ENCODE measurements at regions not wholly inside any gene's neighbourhood (a gene's known extent, or its start where the extent isn't known, plus 50 kb on each side); places are given as distances from the start of the nearest gene placed in this dataset.
A peak's percentile ranks its signal among the peaks of the same experiment; 100 is the strongest.

DNA sequence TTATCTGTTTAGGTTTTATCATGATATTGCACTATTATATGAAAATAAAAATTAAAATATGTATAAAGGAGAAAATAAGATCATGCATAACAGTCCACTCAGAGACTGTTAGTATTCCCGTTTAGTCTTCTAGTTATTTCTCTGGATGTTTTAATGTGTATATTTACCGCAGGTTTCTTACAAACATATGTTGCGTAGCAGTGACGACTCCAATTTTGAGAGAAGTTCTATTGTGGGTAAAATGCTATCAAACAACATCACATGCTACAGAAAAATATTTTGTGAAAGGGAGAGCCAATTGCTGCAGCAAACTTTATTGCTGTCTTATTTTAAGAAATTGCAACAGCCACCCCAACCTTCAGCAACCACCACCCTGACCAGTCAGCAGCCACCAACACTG, 72.4 kb upstream of the NXT1 start:
- no peak for DNase-seq

DNA sequence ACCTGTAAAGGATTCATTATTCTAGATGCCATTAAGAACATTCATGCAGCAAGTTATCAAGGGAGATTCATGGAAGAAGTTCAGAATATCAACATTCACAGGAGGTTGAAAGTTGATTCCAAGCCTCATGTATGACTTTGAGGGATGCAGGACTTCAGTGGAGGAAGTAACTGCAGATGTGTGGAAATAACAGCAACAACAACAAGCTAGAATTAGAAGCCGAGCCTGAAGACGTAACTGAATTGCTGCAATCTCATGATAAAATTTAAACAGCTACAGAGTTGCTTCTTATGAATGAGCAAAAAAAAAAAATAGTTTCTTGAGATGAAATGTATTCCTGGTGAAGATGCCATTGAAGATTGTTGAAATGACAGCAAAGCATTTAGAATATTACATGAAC, 73.3 kb upstream of the NXT1 start:
- no peak for DNase-seq

DNA sequence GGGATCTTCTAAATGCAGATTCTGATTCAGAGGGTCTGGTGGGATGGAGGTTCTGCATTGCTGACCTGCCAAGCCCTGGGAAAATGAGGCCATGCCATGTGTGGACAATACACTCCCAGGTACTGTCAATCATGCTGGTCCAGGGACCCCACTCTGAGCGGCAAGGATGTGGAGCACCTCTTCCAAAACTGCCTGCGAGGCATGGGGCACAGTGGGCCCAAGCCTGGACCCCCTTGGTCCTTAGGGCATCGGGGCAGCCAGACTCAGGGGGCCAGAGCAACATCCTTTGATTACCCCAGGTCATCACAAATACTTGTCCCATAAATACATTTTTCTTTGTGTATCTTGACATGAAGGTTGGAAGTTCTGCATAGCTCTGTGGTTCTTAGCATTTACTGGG, 76.8 kb upstream of the NXT1 start:
- no peak for DNase-seq

DNA sequence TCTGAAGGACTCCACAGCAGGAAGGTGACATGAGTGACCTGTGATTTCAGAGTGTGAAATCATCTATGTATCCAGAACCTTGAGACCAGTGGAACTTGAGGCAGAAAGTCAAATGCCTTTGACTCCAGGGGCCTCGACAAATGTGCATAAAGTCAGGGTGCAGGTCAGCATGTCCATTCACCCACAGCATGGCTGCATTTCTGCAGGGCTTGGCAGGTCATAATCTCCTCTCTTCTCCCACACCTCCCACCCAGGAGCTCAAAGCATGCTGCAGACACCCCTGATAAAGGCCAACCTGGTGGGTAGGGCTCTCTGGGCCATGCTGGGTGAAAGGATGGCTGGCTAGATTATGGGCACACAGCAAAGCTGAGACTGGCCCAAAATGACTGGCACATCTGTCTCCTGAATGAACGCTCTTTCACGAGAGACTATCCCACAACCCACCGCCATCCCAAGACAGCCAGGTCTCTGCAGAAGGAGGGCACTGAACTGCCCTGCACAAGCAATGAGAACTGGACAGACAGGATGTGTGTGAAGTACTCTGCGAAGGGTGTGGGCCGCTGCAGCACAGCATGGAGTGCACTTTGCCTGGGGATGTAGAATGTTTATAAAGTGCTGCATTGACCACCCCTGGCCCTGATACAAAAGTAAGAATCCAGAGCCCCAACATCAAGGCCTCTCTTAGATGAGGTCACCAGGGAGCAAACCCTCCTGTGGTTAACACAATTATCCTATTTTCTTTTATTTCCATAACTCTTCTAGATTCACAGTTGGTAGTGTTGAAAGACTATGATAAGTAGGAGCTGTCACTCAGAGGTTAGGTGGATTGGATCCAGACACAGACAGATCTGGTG, 78.2 kb upstream of the NXT1 start:
- DNase-seq = no peak

DNA sequence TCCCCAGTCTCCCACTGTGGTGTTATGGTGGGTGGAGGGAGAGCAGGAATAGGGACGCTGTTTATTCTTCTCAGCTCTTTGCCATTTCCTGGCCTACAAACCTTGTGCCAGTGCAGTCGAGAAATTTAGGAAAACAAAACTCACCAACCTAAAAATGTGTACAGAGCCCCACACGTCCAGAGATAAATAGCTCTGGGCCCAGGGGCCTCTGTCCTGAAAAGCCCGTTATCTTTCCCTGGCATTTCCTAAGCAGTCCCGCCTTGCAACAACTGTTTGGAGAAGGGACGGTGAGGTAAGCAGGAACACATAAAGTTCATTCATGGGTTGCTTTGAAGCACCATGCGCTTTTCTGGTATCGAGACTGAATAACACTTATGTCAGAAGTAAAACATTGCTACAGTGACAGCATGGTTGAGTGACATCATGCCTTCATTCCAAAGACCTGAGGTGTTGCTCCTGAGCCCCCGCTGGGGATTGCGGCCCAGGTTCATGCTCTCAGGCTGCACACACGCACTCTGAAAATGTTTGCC, 80.1 kb upstream of the NXT1 start:
- DNase-seq = no peak

DNA sequence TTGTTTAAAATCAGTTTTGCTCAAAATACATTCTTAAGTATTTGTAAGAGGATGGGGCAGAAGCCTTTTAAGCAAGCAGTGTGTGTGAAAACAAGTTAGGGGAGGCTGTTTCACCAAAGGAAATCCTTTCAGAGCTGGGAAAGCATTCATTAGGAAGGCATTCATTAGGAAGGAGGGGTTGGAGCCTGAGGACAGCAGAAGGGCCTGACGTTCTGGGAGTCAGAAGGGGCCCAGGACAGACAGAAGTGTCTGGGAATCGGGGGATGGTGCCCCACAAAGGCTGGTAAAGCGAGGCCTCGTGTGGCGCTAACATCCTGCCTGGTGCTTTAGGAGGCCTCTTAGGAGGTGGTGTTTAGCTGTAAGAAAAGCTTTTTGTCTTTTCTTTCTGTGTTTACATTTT, 80.6 kb upstream of the NXT1 start:
- DNase-seq = no peak

DNA sequence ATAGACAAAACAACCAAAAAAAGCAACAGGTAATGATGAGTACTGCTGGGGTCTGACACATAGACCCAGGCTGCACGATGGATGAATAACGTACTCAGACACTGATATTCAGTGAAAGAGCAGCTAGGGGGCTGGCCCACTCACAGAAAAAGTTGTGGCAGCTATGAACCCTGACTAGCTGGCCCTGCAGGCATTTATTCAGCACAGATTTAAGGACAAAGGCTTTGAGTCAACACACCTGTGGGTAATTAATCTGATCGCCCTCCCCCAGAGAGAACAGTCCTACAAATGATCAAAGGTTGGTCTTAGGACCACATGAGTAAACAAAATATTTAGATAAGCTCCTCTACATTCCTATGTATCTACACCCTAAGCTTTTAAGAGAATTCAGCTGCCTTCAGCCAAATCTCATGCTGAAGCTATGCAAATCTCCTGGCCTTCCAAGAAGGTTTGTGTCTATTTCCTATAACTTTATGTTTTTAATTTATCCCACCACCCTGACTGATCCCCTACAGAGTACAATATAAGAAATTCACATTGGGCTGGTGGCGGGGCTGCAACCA, 81.7 kb upstream of the NXT1 start:
- no peak for DNase-seq

DNA sequence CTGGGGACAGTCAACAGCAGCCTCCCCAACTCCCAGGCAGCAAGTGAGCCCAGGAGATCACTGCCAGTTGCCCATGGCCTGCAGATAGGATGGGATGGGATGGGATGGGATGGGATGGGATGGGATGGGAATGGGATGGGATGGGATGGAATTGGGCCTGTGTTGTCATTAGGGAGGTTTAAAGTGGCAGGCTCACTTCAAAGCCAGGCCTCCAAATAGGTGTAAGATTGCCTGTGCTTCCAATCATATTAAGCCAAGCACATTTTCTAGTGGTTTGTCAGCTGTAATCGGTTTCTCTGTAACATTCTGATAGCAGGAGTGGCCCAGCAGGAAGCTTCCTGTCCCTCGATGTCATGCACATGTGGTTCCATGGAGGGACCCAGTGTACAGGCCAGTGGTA, 82.7 kb upstream of the NXT1 start:
- no peak for DNase-seq

DNA sequence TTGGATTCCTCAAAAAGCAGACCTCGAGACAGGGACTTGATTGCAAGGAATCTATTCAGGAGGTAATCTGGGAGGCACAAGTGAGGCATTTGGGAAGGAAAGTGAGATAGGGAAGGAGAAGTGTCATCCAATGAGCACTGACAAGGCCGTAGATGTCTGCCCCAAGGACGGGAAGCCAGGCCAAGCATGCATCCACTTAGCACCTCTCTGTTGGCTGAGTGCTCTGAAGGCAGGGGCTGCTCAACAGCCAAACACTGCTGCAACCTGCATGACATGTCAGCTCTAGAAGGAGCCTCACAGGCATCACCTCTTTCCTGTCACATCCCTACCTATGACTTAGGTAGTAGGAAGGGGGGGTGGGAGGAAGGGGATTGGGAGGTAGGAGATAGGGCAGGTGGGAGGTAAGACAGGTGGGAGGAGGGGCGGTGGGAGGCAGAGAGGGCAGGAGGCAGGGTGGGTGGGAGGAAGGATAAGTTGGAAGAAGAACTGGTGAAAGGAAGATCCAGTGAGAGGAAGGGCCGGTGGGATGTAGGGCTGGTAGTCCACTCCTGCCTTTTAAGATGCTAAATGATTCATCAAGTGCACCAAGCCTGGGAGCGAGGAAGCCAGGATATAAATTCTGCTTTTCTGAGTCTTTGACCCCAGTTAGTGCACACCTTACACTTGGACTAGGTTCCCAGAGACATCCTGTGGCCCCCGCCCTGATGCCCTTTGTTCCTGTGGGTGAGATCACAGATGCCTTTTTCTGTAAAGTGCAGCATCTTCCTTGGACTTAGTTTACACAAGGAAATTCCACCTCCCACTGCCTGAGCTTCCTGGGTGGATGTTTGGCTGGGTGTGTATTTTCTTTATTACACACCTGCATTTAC, 83.8 kb upstream of the NXT1 start:
- DNase-seq = no peak

DNA sequence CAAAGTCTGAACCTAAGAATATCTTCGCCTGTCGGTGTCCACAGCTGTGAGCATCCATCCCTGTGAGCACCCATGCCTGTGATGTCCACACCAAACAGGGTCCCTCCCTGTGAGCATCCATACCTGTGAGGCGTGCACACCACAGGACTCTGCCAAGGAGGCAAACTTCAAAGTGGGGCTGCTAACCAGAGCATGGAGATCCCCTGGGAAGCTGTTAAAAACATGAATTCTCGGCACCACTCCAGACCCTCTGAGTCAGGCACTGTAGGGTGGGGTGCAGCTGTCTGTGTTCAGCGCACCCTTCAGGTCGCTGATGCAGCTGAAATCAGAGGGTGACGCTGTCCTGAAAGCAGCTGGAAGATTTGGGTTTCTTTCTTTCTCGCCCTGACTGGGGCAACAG, 85.4 kb upstream of the NXT1 start:
- no peak for DNase-seq

DNA sequence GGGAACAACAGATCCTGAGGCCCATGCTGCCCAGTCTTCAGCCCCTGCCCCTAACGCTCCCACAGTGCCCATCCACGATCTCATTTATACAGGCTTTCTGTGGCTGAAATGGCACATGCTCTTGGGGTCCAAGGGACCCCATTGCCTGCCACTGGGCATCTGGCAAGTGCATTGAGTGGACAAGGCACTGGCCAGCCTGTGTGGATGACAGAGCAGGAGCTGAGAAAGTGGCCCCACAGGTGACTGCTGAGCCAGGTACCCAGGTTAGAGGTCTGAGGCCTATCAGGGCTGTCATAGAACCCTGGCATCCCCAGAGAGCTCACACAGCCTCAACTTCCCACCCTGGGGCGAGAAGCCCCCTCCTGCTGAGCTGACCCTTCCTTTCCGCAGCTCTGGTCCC, 86.0 kb upstream of the NXT1 start:
- no peak for DNase-seq

DNA sequence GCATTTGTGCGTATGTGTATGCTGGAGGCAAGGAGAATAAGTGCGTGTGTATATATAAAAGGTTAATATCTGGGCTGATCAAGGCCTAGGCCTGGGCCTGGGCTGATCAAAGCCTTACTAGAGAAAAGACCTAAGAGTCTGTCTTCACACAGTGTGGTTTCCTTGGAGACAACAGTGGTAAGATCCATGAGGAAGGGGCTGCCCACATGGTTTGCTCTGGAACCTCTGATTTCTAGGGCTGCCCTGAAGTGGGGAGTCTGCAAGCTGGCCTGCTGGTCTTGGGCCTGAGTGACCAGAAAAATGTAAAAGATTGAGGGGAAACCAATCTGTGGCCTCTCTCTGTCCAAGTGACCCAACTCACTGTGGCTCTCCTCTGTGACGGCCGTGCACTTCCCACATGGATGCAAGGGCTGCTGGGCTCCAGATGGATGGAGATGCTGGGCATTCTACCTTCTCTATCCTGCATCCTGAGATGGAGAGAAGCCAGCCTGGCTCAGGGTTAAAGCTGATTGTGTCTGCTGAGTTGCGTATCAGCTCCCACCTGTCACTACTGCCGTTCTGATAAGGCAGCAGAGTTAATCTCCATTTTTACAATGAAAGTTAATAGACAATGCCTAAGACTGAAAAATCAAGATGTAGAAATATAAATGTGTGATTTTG, 90.3 kb upstream of the NXT1 start:
- DNase-seq = peak in 1 of 14 donors; percentile 88

DNA sequence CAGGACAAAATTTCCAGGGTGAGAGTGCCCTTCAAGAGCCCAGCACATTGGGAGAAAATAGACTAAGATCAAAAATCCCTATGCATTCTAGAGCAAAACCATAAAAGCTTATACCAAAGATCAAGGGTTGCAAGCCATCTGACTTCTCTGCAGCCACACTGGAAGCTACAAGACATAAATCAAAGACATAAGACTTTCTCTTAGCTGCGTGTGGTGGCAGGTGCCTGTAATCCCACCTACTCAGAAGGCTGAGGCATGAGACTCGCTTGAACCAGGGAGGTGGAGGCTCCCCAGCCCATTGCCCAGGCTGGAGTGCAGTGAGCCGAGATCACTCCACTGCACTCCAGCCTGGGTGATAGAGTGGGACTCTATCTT, 91.9 kb upstream of the NXT1 start:
- no peak for DNase-seq

DNA sequence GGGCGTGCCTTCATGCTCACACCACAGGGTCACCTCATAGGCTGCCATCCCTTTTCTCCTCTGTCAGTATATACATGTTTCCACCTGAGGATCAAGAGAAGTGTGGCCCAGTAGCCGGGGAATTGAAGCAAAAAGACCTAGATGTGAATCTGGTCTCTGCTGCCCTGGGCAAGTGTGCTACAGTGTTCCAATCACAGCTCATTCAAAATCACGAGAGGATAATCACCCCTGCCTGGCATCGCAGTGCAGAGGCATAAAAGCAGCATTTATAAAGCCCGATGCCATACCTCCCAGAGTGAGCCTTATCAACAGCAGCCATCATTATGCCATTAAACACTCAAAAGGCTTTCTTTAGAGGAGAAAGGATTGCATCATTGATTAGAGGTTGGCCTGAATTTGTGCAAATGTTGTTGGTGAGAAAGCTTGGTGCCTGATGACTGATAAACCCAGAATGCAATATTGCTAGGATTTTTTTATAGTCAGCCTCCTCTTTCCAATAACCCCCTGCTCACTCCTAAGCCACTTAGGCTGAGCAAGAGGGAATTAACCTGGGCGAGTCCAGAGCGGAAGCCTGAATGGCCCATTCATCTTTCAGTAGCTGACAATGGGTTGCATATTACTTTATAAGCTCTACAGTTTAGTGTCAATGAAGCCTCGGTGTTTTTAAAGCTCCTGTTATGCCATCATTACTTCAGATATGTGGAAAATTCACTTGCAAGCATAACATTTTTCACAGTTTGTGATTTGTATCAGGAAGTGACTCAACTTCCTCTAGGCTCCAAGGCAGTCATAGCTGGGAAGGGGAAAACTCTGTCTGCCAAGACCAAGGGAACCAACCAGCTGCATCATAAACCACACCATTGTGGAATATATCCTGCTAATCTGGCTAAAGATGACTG, 92.5 kb upstream of the NXT1 start:
- no peak for DNase-seq

DNA sequence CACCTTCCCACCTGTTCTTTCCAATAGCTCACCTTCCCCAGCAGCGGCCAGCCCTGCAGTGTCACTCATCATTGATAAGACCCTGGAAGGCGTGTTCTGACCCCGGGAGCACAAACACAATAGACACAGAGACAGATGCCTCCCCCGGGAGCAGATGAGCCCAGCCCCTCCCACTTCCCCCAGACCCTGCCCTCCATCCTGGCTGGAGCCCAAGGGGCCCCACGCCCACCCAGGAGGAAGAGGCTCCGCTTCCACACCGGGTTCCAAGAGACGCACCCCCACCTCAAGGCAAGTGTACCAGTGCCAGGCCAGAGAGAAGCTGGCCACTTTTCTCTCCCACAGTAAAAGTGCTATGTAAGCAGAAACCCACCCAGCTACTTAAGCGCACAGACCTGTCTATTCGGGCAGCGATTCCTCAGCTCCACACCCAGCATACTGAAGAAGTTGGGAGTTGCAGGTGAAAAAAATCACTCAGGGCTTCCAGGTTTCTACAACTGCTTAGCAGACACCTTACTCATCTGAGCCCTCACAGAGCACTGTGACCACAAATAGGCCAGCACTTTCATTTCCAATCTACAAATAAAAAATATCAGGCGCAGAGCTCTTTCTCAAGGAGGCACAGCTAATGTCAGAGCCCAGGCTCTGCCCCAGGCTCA, 93.4 kb upstream of the NXT1 start:
- no peak for DNase-seq

DNA sequence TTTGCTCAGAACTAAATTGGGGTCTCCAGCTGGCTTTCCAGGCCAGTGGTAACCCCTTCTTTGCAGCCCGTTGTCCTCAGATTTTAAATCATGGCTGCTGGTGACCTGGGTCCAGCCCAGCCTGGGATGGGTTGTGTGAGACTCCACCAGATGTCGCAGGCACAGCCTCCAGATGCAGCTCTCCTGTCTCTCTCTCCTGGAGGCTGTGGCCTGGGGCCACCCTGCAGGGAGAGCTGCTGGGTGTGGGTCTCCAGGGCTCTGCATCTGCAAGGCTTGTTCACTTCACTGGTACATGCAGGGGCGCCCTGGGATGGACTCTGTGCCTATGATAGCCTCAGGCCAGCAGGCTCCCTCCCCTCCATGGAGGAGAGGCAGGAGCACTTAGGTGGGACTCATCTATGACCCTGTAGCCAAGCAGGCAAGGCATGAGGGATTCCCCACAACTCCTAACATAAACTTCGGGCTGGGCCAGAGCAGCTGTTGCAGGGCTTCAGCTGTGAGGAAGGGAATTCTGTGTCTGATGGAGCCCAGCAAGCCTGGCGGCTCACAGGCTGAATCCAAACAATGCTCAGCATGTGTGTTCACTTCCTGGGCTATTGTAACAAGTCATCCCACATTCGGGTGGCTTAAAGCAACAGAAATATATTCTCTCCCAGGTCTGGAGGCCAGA, 94.7 kb upstream of the NXT1 start:
- DNase-seq = no peak

DNA sequence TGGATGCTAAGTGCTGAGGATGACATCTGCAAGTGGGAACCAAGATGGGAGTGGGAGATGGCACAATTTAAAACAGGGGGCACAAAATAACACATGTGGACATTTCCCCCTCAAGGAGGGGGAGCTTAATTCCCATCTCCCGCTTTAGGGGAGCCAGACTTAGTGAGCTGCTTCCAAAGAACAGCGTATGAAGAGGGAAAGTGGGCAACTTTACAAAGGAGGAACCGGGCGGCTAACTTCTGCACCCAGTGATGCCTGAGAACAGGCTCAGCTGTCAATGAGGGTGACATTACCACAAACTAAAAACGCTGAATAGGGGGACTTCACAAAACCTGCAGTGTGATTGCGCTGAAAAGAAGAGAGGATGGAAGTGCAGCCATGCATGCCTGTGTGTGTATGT, 95.5 kb upstream of the NXT1 start:
- no peak for DNase-seq

DNA sequence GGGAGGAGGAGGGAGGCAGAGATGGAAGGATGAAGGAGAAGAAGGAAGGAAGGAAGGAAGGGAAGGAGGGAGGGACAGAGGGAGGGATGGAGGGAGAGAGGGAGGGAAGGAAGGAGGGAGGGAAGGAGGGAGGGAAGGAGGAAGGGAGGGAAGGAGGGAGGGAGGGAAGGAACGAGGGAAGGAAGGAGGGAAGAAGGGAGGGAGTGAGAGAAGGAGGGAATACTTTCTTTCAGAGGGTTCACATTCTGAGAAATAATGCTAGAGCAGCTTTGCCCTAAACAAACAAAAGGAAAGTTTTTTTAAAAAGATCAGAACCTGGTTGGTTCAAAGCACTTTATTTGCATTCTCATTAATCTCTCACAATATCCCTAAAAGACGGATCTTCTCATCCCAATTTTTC, 96.1 kb upstream of the NXT1 start:
- no peak for DNase-seq

DNA sequence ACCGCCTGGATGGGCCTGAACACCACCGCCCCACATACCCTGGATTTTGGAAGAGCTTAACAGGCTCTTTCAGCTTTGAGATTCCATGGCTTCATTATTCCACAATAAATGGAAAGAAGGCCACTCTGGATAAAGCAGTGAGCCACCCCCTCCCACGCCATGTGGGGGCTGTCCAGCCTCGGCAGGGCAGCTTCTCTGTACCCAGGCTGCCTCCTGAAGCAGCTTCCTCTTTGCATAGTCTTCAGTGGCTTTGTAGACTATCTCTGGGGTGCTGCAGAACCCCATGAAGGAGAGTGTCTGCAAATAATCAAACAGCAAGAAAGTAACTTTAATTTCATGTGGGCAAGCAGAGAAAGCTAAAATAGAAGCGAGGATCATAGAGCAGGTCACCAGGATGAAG, 96.6 kb upstream of the NXT1 start:
- no peak for DNase-seq

DNA sequence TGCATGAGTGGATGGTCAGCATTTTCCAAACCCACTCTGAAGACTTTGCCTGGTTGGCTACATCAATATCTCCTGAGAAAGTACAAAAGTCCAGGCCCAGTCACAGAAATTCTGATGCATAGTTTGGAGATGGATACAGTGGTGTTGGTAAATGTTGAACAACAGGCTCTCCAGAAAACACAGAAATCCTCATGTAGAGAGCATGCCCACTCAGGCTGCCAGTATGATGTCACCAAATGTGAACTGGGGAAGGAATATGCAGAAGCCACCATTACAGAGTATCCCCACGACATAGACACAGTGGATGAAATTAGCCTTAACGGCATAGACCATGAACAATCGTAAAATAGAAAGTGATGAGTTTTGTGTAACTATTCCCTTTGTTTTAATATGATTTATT, 97.1 kb upstream of the NXT1 start:
- DNase-seq = no peak

DNA sequence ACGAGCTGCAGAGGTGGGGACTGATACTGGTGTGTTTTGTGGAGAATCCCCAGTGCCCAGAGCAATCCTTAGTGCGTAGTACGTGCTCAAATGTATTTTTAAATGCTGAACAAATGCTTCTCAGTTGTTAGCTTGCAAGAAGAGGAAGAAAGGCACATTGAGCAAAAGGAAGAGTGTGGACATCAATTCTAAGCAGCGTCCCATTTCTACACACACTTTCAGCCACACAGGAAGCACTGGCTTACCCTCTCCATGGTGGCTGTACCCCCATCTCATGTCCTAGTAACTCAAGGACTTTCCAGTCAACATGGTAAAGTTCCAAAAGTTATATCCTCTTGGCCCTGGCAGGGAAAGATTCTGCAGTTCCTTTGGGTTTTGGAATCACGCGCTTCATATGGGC, 98.8 kb upstream of the NXT1 start:
- no peak for DNase-seq

Measured in C1 segment of cervical spinal cord (tissue), 14 donors.